ENCODE measurements at regions not wholly inside any gene's neighbourhood (a gene's known extent, or its start where the extent isn't known, plus 50 kb on each side); places are given as distances from the start of the nearest gene placed in this dataset.
A peak's percentile ranks its signal among the peaks of the same experiment; 100 is the strongest.

- no peak for DNase-seq
These were observed 54.3 kb upstream of the CBLB start for GRCh38 chr3:105923140-105923539.

- DNase-seq: no peak
These were observed 58.9 kb upstream of the CBLB start for GRCh38 chr3:105927741-105928140.

DNA sequence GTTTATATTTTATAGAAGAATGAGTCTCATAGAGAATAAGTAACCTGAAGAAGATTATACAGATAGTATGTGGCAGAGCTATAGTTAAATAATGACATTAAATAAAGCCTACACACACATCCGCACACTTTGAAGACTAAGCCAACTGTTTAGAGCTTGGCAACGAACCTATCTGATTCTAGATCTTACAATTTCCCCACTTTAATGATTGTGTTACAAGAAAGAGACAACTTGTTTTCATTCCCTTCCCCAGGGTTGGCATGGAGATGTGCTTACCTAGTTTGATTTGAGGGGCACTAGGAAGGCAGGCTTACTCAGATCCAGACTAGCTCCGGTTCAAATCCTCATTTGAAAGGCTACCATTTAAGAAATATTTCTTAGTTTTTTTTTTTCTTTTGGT is 61.9 kb upstream of the CBLB start:
- no peak for DNase-seq

DNA sequence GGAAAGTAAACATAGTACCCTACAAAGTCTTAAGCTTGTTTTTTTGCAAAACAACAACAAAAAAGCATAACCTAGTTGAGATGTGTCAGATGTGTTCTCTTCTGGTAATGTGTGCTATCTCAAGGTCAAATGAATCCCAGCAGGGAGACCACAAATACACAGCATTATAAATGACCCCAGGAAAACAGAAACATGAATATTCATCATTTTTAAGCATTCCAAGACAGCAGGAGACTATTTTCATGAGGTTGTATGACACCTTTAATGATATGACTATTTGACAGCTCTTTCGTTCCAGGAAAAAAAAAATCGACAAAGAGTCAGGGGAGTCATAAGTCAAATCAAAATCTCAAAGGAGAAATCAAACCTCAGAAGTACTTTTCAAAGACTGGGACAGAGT is 62.7 kb upstream of the CBLB start:
- no peak for DNase-seq

DNA sequence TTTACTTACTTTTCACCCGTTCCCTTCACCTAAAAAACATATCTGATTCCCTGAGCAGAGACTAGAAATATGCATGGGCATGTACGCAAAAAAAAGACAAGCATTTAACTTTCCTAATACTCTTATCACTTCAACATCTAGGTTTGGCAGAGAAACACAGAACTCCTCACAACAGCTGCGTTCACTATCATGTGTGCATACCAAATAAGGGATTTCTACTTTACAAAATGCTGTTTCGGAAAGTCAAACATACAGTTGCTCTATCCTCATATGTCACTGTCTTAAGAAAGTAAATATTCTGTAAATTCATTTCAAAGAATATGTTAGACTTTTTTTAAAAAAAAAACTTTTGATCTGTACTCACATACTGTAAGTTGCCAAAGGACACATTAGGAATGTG is 65.1 kb upstream of the CBLB start:
- no peak for DNase-seq

DNA sequence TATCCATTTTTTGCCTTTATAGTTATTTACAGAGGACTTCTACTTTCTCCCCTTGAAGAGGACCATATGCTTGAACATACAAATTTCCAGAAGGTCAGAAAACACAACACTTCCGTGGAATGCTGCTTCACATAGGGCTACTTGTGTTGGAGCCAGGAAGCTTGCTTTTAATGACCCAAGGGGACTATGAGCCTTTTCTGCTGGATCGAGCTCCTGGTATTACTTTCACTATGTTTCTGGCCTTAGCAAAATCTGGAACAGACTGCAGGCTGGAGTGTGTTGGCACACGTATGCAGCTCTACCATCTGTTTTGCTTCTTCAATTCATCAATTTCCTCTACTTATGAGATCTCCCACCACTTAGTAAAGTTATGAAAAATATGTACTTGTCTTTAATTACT is 69.3 kb upstream of the CBLB start:
- DNase-seq: peak; percentile 50

DNA sequence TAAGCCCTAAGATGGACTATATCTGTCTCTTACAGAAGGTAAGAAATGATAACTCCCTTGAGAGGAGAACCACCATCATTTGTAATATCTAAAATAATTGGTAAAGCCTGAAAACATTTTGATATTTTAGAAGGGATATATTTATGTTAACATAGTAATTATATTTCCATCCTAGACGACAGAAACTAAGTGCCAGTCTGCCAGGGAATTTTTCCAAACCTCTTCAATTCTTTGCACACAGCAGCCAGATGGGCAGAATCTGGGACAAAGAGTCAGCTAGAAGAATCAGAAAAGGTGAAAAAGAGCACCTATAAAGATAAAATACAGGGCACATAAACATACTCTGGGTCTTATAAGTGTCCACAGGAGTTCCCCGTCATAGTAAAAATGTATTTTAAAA is 70.0 kb upstream of the CBLB start:
- DNase-seq: no peak

- DNase-seq: peak; percentile 64
These were observed 75.5 kb upstream of the CBLB start for GRCh38 chr3:105944276-105944675.

- peak; percentile 89 for DNase-seq
These were observed 75.9 kb upstream of the CBLB start for GRCh38 chr3:105944721-105945120.

GRCh38 chr3:105948101-105948500 is 79.3 kb upstream of the CBLB start:
- DNase-seq: no peak

- DNase-seq: no peak
These were observed 82.2 kb upstream of the CBLB start for GRCh38 chr3:105950881-105951600.

DNA sequence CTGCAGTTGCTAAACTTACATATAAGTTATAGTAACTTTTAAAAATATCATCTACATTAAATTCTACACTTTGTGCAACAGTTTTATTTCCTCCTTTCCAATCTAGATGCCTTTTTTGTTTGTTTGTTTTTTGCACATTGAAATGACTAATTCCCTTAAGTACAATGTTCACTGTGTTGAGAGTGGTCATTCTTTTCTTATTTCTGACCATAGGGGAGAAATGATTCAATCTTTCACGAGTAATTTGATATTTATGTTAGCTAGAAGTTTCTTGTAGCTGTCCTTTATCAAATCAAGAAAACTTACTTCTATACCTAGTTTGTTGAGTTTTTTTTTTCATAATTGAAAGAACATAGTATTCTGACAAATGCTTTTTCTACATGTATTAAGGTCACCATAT is 85.0 kb upstream of the CBLB start:
- DNase-seq: no peak

DNA sequence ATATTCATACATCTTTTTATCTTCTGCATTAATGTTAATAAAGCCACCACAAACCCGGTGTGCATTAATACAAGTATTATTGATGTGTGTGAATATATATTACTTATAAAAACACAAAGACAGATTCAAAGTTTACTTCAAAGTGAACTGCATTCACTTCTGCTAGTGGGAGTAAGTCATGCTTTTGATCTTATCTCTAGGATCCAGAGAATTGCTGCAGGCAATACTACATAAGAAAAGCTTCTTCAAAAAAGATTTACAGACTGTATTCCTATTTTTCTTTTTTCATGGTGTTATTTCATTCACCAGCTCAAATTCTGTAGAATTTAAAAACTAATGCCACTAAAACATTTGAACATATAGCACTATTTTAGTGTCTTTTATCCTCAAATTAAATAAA is 87.5 kb upstream of the CBLB start:
- DNase-seq: peak; percentile 39

GRCh38 chr3:105957722-105958121 is 88.9 kb upstream of the CBLB start:
- peak; percentile 82 for DNase-seq

DNA sequence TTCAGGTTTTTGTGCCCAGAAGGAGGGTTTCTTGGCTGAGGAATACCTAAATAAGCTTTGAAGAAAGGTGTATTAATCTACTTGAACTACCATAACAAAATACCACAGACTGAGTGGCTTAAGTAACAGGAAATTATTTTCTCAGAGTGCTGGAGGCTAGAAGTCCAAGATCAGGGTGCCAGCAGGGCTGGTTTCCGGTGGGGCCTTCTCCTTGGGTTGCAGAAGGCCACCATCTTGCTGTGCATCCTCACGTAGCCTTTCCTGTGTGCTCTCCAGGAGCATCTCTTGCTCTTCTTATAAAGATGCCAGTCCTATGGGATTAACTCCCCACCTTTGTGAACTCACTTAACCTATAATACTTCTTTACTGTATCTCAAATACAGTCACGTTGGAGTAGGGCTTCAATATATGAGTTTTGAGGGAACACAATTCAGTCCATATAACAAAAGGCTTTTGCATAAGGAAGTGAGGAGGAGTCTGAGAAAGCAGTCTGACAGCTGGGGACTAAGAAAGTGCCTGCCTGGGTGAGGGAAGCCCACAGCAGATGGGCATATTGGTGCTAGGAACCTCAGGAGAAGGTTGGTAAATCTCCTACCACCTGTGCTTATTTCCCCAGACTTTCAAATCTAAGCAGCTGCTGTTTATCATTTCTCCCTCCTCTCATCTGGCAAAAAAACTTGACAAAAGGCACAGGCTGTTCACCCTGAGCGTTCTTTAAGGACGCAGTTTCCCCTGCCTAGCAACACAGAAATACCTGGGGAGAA is 89.6 kb upstream of the CBLB start:
- no peak for DNase-seq

- DNase-seq: no peak
These were observed 91.0 kb upstream of the CBLB start for GRCh38 chr3:105959851-105960250.

- no peak for DNase-seq
These were observed 91.6 kb upstream of the CBLB start for GRCh38 chr3:105960381-105960780.

DNA sequence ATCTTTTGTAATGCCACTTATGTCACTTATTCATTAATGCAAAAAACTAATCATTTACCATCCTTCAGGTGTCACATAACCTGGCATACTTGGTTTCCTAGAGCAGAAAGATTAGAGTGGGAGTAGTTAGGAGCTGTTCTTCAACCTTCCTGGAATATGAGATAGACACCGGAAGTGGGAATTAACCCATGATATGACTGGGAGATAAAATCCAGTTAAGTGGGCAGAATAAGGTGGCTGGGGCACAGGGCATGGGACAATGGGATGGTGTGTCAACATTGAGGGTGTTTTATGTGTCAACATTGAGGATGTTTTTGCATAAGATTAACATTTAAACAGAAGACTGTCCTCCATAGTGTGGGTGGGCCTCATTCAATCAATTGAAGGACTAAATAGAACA is 94.3 kb upstream of the CBLB start:
- no peak for DNase-seq

DNA sequence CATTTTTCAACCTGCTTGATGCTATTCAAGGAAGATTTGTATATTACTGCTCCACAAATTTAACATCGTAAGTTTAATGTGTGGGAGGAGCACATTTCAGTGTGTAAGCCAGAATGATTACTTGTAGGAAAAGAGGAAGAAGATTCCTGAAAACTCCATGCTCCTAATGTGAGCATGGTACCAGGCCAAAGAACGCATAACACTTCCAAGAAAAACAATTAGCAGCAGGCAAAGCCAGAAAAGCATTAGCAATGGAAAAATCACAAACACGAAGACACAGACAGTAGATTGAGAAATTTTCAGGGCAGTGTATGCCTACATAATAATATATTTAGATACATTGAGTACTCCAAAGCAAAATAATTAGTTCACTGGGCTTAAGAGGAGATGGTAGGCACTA is 96.6 kb upstream of the CBLB start:
- peak; percentile 39 for DNase-seq

GRCh38 chr3:105967117-105967516 is 98.3 kb upstream of the CBLB start:
- DNase-seq: peak; percentile 52

DNA sequence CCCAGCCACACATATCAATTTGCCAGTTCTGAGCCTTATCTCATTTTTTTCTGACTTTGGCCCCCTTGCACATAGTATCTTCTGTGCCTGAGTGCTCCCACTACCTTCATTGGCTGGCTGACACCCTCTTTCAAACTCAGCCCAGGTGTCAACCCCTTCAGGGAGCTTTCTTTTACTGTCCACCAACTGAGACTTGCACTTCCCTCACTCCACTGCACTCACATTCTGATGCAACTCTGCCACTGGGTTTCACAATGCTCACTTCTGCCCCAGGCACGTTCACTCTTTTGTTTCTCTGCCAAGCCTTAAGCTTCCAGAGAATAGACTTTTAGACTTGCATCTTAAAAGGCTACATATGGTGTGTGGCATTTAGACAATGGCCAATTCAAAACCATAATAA is 101.5 kb upstream of the CBLB start:
- DNase-seq: peak; percentile 72

DNA sequence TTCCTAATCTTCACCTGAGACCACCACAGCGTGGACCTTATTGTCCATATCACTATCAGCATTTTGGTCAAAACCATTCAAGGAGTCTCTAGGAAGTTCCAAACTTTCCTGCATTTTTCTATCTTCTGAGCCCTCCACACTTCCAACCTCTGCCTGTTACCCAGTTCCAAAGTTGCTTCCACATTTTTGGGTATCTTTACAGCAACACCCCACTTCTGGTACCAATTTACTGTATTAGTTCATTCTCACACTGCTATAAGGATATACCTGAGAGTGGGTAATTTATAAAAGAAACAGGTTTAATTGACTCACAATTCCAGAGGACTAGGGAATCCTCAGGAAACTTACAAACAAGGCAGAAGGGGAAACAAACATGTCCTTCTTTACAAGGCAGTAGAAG is 103.3 kb upstream of the CBLB start:
- no peak for DNase-seq

GRCh38 chr3:105974381-105974780 is 105.6 kb upstream of the CBLB start:
- no peak for DNase-seq

DNA sequence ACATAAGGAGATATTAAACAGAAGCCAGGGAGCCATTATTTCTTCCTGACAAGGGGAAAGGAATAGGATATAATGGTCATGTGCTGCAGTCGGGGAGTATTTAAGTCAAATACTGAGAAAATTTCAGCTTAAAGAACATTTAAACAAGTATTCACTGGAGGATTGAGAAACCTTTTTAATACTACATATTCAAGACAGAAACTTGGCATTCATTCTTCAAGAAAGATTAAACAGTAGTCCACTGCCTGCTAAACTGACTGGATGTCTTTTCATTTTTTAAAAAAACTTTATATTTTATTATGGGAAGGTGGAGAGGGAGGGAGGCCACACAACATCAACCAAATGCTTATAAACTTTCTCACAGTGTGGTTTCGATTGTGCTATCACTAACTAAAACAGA is 107.4 kb upstream of the CBLB start:
- no peak for DNase-seq

GRCh38 chr3:105979961-105980360 is 111.1 kb upstream of the CBLB start:
- peak; percentile 28 for DNase-seq
